ENCODE measurements at regions not wholly inside any gene's neighbourhood (a gene's known extent, or its start where the extent isn't known, plus 50 kb on each side); places are given as distances from the start of the nearest gene placed in this dataset.
A peak's percentile ranks its signal among the peaks of the same experiment; 100 is the strongest.
"Not testable (repeated sequence)": the region's sequence is repeated elsewhere in the genome, so short reads cannot be mapped to it uniquely, and the experiment has no call there.

DNA sequence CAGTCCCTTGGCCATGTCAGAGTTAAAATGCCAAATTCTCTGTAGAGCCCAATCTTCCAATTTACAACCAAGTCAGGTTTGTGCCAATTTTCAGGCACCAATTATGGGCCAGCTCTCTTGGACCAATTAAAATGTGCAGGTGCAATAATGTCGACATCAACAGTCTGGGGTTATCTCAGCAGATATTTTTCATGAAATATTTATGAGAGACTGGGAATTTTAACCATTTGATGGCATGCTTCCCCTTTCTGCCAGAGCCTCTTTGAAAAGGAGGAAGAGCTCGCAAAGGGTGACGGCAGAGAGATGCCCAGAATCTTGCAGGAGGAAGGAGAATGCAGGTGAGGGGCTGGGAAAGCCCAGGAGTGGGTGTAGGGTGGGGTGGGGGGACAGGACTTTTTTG, 100.8 kb upstream of the SYT13 start:
- no peak for DNase-seq (ENCODE audit: low spot score)

DNA sequence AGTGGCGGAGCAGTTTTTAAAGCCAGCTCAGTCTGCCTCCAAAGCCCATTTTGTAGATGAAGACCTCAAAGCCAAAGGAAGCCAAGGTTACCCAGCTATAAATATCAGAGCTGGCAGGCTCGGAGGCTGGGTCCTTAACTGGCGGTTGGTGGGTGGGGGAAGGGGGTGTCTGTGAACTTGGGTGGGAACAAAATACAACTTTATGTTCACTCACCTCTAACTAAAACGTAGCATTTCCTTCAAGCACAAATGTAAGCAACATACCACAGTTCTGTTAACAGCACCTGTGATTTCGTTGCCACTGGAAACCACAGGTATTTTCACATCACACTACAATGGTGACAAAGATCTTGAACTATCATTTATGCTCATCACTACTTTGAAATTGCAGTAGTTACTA, 99.7 kb upstream of the SYT13 start:
- no peak for DNase-seq (ENCODE audit: low spot score)

DNA sequence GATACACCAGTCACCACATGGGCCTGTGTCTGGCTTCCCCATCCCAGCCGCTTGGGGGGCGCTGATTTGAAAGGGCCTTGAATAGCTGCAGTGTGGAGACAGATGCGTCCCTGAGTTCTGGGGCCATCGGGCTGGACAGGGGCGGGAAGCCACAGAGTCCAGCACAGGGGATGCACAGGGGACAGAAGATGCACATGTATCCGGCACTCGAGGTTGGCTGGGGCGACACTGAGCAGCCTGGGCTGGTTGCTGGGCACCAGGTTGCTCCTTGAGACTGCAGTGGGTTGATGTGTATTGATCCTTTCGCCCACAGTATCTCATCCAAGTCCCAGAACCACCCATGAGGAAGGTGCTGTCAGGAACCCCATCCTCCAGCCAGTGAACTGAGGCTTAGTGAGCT, 99.3 kb upstream of the SYT13 start:
- no peak for DNase-seq (ENCODE audit: low spot score)

DNA sequence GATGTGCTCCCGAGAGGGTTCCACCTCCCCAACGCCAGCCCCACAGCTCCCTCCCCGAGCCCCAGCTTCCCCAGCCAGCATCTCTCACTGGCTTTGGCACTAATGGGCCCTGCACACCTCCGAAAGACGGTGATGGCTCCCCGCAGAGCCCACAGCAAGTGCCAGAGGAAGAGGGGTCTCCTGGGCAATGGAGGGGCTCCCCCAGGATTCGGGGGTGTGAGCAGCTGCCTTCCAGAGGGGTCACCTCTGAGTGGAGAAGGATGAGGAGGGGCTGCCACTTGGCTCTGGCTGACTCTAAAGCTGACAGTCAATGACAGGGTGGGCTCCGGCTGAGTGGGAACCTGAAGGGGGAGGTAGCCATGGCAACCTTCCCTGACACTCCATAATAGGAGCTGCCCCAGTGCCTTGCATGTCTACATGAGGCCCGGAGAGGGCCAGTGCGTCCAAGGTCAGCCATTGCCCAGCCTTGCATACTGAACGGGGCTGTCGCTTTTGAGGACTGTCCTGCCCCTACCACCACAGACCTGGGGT, 98.6 kb upstream of the SYT13 start:
- no peak for DNase-seq (ENCODE audit: low spot score)

DNA sequence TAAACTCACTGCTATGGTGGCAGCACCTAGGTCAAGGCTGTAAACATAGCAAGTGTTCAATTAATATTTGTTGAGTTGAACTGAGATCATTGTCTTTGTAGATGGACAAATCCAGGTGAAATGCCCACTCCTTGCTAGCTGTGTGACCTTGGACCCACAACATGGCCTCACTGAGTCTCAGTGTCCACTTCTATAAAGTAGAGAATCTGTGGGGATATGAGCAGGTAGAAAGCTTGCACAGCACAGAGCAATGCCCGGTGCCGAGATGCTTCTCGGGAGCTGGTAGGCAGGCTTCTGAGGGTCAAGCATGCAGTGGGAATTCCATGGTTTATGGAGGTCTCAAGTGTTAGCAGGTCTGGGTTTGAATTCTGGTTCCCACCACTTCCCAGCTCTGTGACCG, 97.9 kb upstream of the SYT13 start:
- no peak for DNase-seq (ENCODE audit: low spot score)

DNA sequence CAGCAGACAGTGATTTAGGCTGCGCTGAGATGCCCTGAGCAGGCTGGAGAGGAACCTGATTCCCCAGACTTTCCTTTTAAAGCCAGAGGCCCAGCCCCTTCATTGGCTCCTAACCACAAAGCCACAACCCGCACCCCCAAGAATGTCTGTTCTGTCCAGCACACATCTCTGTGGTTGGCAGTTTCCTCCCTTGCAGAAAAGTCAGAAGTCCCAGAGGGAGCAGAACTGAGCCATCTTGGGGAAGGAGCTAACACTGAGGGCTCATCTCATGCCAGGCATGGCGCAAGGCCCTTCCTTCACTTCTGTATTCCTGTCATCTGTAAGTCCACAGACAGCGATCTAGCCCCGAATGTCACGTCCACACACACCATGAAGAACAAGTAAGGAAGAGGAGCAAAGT, 97.1 kb upstream of the SYT13 start:
- DNase-seq (ENCODE audit: low spot score) = no peak

DNA sequence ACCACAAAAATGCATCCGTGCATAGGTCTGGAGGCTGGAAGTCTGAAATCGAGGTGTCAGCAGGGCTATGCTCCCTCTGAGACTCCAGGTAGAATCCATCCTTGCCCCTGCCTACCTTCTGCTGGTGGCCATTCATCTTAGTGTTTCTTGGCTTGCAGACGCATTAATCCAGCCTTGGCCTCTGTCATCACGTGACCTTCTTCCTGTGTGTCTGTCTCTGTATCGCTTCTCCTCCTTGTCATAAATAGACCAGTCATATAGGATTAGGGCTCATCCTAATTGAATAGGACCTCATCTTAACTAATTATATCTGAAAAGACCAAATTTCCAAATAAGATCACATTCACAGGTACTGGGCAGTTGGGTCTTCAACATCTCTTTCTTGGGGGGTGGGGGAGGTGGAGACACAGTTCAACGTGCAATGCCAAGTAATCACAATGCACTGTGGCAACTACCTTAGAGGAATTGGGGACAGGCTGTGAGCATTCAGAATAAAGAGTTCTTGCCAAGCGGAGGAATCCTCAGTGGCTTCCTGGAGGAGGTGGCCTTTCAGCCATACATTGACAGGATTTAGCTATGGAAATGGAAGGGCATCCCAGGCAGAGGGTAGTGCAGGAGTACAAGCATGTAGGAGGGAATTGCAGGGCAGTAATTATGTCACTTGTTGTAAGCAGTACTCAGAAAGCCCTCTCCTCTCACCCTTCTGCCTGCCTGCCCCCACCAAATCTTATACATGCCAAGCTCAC, 96.2 kb upstream of the SYT13 start:
- no peak for DNase-seq (ENCODE audit: low spot score)

DNA sequence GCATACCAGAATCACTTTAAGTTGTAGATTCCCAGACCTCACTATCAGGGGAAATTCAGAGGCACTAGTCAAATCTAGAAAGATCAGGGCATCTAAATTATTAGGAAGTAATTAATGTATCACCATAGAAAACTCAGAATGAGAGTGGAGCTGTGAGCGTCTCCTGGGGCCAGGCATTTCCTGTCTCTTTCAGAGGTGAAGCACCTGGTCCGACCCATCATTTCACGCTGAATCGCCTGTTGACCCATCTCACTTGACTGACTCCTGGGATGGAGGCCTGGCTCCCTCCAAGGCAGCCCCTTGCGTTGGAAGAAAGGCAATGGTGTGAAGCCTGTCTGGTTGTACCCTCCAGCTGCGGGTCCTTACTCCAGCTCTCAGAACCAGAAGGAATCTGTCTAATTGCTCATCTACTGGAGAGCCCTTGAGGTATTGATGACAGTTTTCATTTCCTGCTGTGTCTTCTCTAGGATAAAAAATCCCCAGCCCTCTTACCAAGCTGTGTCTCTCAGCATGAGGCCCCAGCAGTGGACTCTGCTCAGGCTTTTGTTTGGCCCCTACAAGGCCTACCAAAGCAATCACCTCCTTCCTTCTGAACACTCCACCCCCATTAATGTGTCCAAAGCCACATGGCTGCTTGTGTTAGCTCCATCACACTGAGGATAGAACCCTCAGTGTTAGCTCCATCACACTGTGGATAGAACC, 93.2 kb upstream of the SYT13 start:
- no peak for DNase-seq (ENCODE audit: low spot score)

DNA sequence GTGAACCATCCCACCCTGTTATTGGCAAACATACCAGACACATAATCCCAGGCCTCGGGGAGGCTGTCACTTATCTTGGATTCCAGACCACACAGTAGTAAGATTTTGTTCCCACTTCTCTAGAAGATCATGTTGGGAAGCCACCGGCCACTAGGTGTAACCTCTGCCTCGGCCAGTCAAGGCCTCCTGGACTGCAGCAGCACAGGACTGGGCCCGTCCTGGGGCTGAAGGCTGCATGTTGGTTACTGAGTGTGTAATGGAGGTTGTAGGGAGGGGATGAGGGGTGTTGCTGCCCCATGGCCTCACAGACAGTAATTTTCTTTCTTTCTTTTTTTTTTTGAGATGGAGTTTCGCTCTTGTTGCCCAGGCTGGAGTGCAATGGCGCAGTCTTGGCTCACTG, 92.4 kb upstream of the SYT13 start:
- no peak for DNase-seq (ENCODE audit: low spot score)

DNA sequence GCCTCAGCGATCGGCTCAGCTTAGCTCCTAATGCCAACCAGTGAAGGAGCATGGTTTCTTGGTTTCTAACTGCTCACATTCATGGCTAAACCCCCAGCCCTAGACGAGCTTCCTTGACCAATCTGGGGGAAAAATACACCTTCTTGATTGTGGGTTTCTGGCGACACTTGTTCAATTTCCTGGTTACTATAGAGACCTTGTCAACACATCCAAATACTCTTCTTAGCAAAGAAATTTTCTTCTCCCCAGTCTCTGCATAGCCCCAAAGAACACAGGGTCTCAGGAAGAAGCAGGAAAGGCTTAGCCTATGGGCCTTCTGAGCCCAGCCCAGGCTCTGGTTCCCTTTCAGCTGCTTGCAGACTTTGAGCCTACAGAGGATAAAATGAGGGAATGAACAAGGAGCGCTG, 88.5 kb upstream of the SYT13 start:
- DNase-seq (ENCODE audit: low spot score) = no peak

DNA sequence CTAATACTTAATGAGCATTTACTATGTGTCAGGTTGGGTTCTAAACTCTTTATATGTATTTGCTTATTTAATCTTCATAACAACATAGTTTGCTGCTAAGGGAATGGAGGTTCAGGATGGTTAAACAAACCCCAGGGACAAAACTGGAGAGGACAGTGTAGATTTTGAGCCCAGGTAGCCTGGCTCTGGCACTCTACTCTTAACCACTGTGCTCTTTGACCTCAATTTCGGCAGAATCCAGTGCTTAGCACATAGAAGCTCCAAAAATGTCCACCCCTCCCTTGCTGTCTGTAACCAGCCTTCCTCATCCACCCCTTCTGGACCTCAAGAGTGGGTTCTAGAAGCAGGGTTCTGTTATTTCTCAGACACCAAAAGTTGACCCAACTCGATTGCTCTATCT, 88.0 kb upstream of the SYT13 start:
- DNase-seq (ENCODE audit: low spot score) = no peak

DNA sequence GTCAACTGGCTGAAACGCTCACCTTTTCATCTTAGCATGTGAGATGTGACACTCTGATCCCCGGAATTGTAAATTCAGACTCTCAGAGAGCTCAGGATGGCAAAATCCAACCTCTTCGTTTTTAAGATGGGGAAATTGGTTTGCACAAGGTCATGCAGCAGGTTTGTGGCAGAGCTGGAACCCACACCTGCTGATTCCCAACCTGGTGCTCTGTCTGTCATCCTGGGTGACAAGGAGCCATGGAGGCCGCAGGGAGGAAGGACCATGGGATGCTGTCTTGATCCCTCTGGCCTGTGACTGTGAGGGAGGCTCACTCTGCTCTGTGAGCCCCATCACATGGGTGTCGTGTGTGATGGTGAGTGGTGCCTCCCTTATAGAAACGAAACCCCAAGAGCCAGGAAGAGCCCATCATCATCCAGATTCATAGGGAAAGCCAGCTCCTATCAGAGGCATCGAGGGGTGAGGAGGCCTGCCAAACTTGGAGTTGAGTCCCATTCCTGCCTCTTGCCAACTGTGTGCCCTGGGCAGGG, 87.4 kb upstream of the SYT13 start:
- no peak for DNase-seq (ENCODE audit: low spot score)

DNA sequence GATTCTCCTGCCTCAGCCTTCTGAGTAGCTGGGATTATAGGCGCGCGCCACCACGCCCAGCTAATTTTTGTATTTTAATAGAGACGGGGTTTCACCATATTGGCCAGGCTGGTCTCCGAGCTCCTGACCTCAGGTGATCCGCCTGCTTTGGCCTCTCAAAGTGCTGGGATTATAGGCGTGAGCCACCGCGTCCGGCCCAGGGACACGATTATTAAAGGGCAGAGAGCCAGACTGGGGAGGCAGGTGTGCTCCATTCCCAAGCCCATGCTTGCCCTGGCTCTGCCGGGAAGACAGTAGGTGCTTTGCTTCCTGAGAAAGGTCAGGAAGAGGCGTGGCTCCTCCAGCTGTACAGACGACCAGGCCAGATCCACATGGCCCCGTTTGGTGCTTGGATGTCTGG, 86.3 kb upstream of the SYT13 start:
- DNase-seq (ENCODE audit: low spot score) = not testable (repeated sequence)

DNA sequence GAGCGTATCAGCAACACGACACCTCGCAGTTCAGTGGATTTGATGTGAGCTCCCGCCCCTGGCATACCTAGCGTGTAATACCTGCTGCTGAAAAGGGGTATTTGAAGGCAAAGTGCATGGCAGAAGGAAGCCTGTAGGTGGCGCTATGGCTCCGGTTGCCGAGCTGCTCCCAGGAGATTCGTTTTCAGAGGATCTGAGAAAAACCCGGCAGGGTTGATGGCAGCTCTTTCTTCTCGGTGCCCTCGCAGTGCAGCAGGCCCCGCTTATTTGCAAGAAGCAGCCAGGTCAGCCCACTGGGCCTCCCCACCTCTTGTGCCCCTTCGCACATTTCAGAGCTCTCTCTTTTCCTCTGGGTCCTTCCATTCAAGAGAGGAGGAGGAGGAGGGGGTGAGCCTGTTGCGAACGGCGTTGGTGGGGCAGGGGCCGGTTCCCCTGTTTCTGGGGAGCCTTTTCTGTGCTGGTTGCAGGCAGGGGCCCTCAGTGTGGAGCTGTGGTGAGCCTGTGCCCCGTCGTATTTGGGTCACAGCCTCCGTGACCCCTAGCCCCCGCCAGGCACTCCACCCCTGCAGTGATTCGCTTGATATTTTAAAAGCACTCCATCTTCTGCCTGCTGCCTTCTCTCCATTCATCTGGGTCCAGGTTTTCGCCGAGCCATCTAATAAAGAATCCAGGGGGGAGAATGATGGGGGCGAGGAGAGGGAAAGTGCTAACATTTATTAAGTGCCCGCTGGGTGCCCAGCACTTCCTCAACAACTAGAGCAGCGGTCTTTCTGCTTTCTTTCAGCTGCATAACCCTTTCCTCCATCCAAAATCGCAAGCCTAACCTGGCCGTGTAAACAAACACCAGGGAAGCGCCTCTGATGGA, 85.3 kb upstream of the SYT13 start:
- peak; percentile 67 for DNase-seq (ENCODE audit: low spot score)

DNA sequence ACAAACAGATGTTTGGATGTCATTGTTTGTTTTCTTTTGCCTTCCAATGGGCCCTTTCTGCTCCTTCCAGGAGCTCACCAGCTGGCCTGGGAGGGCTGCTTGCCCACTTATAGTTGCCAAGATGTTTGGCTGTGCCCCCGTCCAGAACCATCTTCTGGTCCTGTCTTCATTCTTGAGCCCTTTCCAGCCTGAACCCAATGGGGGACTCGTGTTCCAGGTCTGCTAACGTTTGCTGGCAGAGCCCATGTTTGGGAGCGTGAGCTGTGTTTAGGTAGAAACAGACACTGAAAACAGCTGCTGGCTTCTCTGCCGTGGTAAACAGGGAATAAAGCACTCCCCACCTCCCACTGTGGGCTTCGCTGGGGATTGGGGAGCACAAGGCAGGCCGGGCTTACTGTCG, 83.2 kb upstream of the SYT13 start:
- DNase-seq (ENCODE audit: low spot score) = no peak

DNA sequence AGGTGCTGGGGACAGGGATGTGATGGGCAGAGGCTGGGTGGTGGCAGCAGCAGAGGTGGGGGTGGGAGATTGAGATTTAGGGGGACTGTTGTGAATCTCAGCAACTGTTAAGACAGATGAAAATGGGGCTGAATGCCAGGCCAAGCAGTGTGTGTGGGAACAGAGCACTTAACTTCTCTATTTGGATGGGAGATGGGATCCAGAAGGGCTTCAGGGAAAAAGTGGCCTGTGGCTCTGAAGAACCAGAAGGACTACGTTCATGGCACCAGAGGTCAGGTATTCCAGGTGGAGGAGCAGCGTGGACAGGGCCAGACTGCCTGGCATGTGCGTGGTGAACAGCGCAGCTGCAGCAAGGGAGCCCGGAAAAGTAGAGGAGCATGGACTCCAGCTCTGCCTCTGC, 82.6 kb upstream of the SYT13 start:
- no peak for DNase-seq (ENCODE audit: low spot score)

DNA sequence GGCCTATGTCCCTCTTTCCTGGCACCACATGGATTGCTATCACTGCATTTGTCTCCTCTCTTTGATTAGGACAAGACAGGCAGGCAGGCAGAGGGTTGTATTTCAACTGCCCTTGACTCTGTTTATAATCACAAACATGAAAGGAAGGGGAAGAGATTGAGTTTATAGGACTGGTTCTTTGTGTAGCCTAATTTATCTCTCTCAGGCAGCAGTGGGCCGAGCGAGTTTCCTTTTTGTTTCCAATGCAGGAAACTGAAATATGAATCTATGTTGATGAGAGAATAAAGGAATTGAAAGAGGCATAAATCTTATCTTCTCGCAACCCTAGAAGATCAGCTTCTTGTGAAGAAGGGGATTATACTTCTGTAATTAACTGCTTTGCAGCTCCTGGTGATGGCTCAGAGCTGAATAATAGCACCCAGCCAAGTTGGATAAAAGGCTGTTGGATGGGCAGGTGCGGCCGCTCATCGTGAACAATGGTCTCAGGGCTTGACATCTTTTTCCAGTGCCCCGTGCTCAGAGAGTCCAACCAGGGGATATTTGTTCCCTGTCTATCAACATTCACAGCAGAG, 80.6 kb upstream of the SYT13 start:
- DNase-seq (ENCODE audit: low spot score) = no peak

DNA sequence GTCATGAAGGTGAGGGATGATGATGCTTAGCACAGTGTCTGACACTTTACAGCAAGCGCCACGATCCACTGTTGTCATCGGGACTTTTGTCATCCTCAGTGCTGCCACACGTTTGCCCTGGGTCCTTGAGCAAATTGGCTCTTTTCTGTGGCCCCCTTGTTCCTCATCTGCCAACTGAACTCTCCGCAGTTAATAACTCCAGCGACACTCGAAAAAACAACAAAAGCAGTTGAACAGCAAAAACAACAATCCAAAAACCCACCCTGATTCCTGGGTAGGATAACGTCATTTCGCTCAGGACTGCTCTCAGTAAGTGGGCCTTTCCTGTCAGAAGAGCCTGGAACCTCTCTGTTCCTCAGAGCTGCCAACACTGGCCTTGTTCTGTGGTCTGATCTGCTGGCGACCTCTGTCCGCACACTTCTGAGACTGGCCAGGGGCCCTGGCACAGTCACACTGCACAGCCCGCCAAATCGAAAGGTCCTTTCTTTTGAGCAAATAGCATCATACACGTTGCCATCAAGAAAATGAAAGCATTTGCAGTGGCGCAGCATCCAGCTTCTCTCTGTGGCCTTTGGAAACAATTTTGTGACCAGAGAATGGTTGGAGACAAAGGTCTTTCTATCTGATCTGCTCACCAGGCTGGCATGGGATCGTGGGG, 79.9 kb upstream of the SYT13 start:
- DNase-seq (ENCODE audit: low spot score) = peak; percentile 19

DNA sequence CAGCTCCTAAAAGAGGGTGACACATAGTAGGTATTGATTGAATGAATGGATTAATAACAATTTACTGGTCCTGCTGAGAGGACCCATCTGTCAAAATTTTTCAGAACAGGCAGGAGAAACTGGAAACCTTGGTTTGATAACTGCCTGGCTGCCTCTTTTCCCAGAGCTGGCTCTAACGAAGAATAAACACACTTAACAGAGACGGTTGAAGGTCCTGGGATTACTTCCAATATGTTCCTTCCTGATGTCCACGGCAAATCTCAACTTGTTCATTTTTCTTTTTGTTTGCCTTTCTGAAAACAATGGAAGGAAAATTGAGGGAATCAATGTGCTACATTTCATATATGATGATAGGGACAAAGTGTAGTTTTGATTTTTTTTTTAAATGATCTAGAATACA, 76.5 kb upstream of the SYT13 start:
- DNase-seq (ENCODE audit: low spot score) = no peak

DNA sequence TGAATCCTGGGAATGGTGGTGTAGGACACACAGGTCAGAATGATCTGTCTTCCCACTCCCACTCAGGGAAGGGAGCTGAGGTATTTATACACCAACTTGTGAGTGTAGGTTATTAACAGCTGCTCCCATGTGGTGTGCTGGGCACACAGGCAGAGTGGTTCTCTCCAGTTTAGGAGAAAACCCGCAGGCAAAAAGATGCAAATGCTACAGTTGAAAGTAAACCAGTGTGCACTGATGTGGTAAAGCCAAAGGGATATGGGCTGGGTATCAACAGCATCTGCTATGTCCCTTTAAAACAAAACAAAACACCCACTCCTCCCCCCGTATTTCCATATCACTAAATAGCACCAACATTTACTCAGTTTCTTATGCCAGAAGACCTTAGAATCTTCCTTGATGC, 75.4 kb upstream of the SYT13 start:
- DNase-seq (ENCODE audit: low spot score) = no peak

DNA sequence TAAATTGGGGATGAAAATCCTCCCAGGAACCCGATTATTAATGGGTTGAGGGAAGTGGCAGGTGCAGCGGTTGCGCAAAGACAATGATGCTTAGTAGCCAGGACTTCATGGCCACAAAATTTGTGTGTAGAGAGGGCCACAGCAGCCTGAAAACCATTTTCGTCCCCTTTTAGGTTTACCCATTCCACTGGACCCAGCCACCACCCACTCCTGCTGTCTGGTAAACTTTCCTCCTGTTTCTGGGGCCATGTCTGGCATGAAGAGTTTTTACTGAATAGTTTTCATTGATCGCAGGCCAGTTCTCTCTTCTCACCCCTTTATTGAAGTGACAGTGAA, 69.5 kb upstream of the SYT13 start:
- DNase-seq (ENCODE audit: low spot score) = no peak

Measured in mucosa of gallbladder (tissue), 1 donor.